ENCODE measurements at regions not wholly inside any gene's neighbourhood (a gene's known extent, or its start where the extent isn't known, plus 50 kb on each side); places are given as distances from the start of the nearest gene placed in this dataset.

- no peak for TF ChIP-seq CSDC2 (CRISPR knock-in tag; IDR thresholded peaks at IDR 0.05)
- TF ChIP-seq PATZ1 (CRISPR knock-in tag; IDR thresholded peaks at IDR 0.05; ENCODE audit: borderline replicate concordance): no peak
- no peak for TF ChIP-seq ZFP30 (CRISPR knock-in tag; IDR thresholded peaks at IDR 0.05)
- TF ChIP-seq CREB5 (CRISPR knock-in tag; IDR thresholded peaks at IDR 0.05; ENCODE audit: low read depth): no peak
- no peak for TF ChIP-seq TSHZ2 (CRISPR knock-in tag; IDR thresholded peaks at IDR 0.05)
- no peak for TF ChIP-seq ZNF8 (CRISPR knock-in tag; IDR thresholded peaks at IDR 0.05)
- no peak for TF ChIP-seq BACH2 (CRISPR knock-in tag; IDR thresholded peaks at IDR 0.05; ENCODE audit: borderline replicate concordance)
- no peak for TF ChIP-seq TCF4 (CRISPR knock-in tag; IDR thresholded peaks at IDR 0.05; ENCODE audit: borderline replicate concordance)
- TF ChIP-seq ZFP3 (CRISPR knock-in tag; IDR thresholded peaks at IDR 0.05): no peak
- TF ChIP-seq ARNTL (CRISPR knock-in tag; IDR thresholded peaks at IDR 0.05; ENCODE audit: borderline replicate concordance, low read depth): no peak
These were observed 134.1 kb downstream of the FSCB start for GRCh38 chr14:44372807-44373489.
